ENCODE measurements at regions not wholly inside any gene's neighbourhood (a gene's known extent, or its start where the extent isn't known, plus 50 kb on each side); places are given as distances from the start of the nearest gene placed in this dataset.

DNA sequence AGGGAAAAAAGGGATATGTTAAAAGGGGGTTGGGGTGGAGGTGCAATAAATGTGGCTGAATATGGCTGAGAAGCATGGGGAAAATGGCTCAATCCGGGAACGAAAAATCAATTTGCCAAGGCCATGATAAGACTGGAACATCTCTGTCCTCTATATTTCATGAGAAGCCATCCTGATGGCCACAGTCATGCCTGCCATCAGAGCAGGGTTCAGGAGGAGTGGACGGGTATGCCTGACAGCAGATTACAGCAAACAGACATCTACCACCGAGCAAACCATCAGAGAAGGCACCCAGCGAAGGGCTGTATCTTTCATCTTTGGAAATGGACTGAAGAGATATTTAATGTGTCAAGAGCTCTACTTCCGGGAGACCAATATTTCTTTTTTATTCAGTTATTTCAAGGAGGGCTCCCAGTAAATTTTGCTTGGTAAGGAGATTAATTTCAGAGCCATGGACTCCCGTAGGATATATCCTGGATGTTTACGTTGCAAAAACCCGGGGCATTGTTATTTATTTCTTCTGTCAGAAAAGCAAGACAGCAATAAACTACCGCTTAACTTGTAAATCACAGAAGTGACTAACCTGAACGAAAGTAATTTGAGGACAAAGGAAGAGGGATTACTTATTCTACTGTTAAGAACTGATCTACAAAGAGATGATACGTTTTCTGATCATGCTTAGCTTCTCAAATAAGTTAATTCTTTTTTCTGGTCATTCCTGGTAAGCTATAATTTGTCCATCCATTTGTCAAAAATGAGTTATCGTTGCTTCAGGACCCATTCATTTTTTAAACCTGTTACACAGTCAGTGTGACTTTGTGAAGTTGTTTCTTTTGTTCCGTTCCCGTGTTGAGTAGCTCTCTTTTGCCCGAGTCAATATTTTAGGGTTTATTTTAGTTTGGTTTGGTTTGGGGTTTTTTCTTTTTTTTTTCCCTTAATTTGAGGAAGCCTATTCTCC, 80.6 kb upstream of the CHD2 start:
- TF ChIP-seq, protein P1, sequence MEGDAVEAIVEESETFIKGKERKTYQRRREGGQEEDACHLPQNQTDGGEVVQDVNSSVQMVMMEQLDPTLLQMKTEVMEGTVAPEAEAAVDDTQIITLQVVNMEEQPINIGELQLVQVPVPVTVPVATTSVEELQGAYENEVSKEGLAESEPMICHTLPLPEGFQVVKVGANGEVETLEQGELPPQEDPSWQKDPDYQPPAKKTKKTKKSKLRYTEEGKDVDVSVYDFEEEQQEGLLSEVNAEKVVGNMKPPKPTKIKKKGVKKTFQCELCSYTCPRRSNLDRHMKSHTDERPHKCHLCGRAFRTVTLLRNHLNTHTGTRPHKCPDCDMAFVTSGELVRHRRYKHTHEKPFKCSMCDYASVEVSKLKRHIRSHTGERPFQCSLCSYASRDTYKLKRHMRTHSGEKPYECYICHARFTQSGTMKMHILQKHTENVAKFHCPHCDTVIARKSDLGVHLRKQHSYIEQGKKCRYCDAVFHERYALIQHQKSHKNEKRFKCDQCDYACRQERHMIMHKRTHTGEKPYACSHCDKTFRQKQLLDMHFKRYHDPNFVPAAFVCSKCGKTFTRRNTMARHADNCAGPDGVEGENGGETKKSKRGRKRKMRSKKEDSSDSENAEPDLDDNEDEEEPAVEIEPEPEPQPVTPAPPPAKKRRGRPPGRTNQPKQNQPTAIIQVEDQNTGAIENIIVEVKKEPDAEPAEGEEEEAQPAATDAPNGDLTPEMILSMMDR (IDR thresholded peaks at IDR 0.05 in 2 of 3, conservative IDR thresholded peaks at IDR 0.05 in 1 of 3; ENCODE audit: control insufficient read depth in 2 of 3, extremely low read depth in 1 of 3, insufficient read depth in 1 of 3, low read depth in 3 of 3, low read length in 3 of 3): no peak
- TF ChIP-seq POLR2AphosphoS5 (IDR thresholded peaks at IDR 0.05; ENCODE audit: low read length) (no peak), EZH2 (IDR thresholded peaks at IDR 0.05; ENCODE audit: borderline replicate concordance, control insufficient read depth, low read depth, low read length) (no peak), NRF1 (conservative IDR thresholded peaks at IDR 0.05; ENCODE audit: low read depth, low read length) (no peak), SREBF2 (IDR thresholded peaks at IDR 0.05; ENCODE audit: low read length) (no peak), POLR2A (IDR thresholded peaks at IDR 0.05; ENCODE audit: low read depth, low read length) (no peak), SIN3A (IDR thresholded peaks at IDR 0.05; ENCODE audit: low read depth, low read length) (no peak), ASH2L (IDR thresholded peaks at IDR 0.05; ENCODE audit: borderline replicate concordance, low read depth) (no peak), POLR2AphosphoS2 (IDR thresholded peaks at IDR 0.05; ENCODE audit: low read depth, low read length) (no peak), JUND (IDR thresholded peaks at IDR 0.05; ENCODE audit: low read depth, low read length) (no peak)
- TF ChIP-seq, protein P2, sequence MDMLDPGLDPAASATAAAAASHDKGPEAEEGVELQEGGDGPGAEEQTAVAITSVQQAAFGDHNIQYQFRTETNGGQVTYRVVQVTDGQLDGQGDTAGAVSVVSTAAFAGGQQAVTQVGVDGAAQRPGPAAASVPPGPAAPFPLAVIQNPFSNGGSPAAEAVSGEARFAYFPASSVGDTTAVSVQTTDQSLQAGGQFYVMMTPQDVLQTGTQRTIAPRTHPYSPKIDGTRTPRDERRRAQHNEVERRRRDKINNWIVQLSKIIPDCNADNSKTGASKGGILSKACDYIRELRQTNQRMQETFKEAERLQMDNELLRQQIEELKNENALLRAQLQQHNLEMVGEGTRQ (IDR thresholded peaks at IDR 0.05; ENCODE audit: borderline replicate concordance, low read depth, low read length): no peak
